Stimulated activated CD8-positive, alpha-beta memory T cell treated with anti-CD3 and anti-CD28 coated beads, Interleukin-12 subunit alpha, Interleukin-12 subunit beta, amount 100 ng/mL, for 1 hour (primary cell): ENCODE measurements at regions not wholly inside any gene's neighbourhood (a gene's known extent, or its start where the extent isn't known, plus 50 kb on each side); places are given as distances from the start of the nearest gene placed in this dataset.
"Not testable (repeated sequence)": the region's sequence is repeated elsewhere in the genome, so short reads cannot be mapped to it uniquely, and the experiment has no call there.

Source experiments
- DNase-seq: peaks from one replicate; pipeline ENCODE4 v3.0.0-alpha.2; 2020; ENCODE audit warnings: low read depth

DNA sequence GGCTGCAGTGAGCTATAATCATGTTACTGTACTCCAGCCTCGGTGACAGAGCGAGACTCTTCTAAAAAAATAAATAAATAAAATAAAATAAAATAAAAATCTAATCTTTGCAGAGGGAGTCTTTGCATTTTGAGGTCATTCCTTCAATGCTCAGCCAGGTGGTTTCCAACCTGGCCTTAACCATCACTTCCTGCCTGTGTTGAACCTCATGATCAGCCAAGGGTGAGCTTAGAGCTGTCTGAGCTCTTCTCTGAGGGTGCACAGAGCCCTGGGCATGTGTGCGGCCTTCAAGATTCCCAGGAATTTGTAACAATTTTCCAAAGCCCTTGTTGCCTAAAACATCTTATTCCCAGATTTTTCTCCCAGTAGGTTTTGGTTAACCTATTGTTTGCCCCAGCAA lies 94.3 kb downstream of the KCNJ12 start:
- DNase-seq, result not testable (repeated sequence)

DNA sequence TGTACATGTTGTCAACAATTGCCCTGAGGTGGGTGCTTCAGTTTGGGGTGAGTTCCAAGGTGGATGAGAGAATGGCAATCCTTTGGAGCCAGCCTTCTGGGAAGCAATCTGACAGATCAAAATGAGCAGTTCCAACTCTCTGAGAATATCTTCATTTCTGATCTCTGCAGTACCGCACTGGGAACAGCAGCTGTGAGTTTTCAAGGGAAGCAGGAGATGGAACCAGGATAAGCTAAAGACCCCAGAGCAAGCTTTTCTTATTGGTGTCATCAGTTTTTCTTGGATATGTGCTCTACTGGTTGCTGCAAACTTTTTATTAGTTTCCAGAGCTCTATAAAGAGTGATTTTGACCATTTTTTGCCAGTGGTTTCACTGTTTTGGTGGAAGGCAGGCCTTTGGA lies 94.7 kb downstream of the KCNJ12 start:
- DNase-seq, result no peak

DNA sequence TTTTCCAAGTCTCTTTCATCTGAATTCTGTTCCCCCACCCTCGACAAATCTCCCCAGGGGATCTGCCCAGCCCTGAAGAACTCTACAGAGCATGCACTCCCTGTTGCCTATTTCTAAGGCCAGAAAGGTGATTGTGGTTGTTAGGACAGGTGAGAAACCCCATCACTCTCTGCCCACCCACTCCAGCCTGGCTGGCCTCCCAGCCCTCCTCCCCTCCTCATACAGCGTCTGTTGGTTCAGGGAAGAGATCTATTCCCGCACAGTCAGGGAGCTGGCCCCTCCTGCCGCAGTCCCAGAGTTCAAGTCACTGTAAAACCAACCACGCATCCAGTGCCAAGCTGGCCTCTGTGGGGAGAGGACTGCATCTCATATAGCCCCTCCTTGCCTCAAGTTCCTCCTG lies 98.7 kb downstream of the KCNJ12 start:
- no peak for DNase-seq

DNA sequence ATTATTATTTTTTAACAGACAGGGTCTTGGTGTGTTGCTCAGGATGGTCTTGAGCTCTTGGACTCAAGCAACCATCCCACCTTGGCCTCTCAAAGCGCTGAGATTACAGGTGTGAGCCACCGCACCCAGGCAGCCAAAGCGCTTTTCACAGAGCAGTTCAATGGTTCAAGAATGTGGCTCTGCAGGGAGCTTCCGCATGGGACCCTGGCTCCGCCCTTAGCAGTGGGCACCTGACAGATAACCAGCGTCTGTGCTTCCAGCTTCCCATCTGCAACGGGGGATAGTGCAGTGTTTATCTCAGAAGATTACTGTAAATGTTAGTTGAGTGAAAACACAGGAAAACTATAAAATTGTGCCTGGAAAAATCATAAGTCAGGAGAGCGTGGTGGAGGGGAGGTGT lies 99.4 kb downstream of the KCNJ12 start:
- no peak for DNase-seq

DNA sequence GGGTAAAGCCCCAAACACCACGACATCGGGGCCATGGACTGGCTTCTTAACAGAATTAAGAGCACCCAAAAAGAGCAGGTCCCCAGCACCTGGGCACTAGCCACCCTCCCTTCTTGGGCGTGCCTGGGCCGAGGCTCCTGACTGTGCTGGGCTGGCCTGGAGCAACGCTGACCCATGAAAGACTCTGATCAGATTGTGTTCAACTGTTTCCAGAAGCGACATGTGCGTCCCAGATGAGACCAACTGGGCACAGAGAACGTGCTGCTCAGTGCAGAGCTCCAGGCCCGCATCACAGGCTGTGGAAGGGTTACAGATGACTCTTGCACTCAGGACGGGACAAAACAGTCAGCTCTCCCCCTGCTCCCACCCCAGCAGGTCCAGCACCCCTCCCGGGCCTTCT lies 100.7 kb downstream of the KCNJ12 start:
- DNase-seq, result no peak

DNA sequence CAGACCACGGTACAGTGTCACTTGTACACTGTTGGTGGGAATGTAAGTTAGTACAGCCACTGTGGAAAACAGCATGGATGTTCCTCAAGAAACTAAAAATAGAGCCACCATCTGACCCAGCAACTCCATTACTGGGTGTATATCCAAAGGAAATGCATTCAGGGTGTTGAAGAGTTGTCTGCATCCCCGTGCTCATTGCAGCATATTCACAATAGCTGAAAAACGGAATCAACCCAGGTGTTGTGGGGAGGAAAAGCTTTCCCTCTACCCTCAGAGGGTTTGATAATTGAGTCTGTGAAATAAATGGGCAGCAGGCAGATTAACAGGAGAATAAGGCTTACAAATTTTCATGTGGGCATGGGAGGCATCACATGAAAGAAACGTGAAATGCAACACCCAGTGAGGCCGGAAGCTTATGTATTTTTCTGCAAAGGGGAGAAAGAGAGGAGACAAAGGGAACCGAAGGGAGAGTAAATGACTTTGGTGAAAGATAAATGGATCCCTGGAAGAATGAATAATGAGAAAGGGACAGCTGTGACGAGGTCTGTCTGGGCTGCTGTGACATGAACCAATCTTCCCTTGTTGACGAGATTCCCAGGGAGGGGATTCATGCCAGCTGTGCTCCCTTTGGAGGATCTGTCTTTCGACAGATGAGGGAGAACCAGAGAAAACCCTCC lies 106.2 kb downstream of the KCNJ12 start:
- DNase-seq, result no peak

DNA sequence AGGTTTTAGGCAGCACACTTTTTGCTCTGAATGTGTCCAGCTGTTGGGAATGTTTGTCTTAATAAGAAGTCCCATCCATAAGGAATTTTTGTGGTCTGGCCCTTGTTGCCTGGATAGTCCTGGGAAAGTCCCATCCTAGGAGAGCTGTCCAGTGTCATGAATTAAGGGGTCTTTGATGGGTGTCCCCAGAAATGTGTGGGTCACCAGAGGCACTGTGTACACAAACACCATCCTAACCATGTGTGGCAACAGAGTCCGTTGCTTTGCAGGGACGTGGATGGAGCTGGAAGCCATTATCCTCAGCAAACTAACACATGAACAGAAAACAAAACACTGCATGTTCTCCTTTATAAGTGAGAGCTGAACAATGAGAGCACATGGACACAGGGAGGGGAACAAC lies 111.9 kb downstream of the KCNJ12 start:
- not testable (repeated sequence) for DNase-seq

DNA sequence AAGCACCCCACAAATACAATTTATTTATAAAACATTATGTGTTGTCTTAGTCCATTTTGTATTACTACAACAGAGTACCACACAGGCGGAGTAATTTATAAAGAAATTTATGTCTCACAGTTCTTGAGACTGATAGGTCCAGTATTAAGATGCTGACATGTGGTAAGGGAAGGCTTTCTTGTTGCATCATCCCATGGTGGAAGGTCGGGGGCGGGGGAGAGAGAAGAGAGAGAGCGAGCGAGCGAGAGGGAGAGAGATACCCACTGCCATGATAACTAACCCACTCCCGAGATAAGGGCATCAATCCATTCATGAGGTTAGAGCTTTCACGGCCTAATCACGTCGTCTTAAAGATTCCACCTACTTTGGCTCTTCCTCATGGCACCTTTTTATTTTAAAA lies 117.8 kb downstream of the KCNJ12 start:
- DNase-seq, result no peak

DNA sequence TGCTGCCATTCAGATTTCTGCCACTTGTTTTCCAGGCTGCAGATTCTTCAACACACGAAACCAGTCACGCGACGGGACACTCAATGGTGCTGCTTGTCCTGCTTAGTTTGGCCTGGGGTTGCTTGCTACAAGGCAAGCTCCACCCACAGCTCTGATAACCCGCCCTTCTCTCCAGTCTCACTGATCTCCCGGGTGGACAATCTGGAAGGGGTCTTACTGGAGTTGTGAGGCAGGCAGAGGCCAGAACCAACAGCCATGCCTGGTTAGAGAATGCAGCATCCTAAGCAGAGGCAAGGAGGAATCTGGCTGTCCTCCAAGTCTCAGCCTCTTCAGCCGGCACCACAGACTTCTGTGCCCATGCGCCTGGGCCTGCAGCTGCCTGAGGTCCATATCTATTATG lies 119.1 kb downstream of the KCNJ12 start:
- no peak for DNase-seq

DNA sequence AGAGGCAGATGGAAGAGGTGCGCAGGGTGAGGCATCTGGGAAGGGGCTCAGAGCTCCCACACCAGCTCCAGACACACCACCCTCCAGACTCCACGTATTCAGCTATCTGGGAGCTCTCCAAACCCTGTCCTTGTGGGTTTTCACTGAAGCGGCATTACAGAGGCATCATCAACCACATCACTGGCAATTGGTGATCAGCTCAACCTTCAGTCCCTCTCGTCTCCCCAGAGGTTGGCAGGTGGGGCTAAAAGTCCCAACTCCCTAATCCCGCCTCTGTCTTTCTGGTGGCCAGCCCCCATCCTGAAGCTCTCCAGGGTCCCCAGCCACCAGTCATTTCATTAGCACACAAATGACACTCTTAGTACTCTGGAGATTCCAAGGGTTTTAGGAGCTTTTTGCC lies 123.9 kb downstream of the KCNJ12 start:
- no peak for DNase-seq

DNA sequence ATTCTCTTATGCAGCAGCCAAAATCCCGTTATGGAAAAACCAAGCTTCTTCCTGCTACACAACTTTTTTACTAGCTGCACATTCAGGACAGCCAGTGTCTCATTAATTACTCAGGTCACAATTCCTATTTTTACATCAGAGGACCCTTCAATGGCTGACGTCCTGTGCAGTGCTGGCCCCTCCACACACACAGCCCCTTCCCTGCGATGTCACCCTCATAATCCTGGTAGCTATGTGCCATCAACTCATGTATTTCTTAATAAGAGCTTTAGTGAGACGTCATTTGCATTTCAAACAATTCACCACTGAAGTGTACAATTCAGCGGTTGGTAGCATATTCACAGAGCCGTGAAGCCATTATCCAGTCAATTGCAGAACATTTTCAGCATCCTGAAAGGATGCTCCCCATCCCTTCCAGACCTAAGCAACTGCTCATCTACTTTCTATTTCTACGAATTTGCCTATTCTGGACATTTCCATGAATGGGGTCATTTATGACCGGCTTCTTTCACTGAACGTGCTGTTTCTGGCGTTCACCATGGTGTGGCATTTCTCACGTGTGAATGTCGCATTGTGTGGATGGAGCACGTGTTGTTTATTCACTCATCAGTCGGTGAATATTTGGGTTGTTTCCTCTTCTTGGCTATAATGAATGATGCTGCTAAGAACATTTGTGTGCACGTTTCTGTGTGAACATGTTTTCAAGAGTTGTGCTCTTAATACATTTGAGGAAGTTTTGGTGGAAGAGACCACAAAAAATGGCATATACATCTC lies 126.0 kb downstream of the KCNJ12 start:
- DNase-seq, result not testable (repeated sequence)

DNA sequence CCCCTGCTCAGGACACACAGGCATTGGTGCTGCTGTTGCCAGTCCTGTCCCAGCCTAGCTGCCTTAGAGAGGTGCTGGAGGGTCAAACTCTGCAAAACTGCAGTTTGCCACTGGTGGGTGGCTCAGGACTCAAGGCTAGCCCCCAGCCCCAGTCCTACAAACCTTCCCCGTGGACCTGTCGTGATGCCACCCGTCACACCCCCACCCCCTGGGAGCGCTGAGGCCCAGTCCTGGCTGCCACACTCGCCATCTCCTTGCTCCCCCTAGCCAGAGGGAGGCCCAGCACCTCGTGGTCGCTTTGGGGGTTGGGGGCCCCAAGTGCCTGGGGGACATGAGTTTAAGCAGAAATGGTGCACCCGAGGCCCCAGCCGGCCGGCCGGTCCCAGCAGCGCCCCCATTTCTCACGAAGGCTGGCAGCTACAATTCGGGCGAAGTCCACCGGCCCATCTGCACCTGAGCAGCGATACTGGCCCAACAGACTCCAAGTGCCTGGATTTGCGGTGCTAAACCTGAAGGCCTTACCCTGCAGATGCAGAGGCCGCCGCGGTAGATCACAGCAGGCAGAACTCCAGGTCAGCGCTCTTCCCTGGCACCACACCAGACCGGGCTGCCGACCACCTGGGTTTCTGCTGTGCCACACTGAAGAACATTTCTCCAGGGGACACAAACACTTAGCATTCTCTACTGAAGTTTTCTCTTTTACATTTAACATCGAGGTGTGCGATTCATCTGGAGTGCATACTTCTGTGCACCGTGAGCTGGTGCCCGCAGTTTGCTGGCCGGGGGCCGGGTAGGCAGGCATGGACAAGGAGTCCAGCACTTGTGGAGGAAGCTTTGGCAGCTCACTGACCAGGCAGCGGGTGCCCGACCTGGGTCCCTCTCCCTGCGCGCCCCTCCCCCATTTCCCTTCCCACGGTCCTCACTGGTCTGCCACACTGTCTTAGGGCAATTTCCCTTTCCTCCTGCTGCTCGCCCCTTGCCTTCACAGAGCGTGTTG lies 130.0 kb downstream of the KCNJ12 start:
- DNase-seq, result no peak

DNA sequence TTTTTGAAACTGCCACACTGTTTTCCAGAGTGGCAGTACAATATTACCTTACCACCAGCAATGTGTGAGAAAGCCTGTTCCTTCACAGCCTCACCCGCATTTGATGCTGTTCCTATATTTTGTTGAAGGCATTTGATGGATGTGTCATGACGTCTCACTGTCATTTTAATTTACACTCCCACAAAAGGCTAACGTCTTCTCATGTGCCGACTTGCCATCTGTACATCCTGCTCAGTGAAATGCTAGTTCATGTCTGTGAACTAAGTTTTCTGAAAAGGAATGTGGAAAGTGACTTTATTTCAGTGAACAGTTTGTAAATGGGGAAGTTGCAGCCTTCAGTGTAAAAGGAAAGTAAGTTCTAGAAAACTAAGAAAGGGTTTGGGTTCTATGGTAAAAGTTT lies 131.6 kb downstream of the KCNJ12 start:
- not testable (repeated sequence) for DNase-seq

DNA sequence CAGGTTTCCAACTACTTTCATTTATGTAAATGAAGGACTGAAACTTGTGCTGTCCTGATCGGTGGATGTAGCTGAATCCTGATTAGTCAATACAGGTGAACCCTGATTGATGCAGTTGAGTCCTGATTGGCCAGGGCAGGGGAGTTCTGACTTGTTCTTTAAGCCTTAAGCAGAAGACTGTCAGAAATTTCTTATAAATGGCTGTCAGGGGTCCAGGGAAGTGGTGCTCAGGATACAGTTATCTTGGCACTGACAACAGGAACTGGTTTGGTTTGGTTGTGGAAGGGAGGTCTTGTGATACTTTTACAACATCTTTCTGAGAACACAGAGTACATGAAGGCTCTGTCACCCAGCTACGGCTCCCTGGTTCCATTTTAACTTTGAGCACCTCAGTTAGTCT lies 132.1 kb downstream of the KCNJ12 start:
- no peak for DNase-seq

DNA sequence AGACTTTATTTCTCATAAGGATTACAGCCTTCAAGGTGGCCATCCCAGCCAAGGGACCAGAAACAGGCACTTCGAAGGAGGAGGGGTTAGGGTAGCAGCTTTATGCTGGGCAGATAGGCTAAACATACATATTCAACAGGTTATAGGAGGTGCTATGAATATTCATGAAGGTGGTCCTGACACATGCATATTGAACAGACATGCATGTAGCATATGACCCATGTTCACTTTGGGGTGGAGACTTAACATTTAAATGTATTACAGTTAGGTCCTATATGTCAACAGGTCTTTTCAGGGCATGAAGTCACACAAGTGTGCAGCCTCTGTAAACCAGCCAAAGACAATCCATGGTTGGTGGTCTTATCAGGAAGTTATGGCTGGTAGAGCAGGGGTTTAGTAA lies 133.2 kb downstream of the KCNJ12 start:
- not testable (repeated sequence) for DNase-seq

DNA sequence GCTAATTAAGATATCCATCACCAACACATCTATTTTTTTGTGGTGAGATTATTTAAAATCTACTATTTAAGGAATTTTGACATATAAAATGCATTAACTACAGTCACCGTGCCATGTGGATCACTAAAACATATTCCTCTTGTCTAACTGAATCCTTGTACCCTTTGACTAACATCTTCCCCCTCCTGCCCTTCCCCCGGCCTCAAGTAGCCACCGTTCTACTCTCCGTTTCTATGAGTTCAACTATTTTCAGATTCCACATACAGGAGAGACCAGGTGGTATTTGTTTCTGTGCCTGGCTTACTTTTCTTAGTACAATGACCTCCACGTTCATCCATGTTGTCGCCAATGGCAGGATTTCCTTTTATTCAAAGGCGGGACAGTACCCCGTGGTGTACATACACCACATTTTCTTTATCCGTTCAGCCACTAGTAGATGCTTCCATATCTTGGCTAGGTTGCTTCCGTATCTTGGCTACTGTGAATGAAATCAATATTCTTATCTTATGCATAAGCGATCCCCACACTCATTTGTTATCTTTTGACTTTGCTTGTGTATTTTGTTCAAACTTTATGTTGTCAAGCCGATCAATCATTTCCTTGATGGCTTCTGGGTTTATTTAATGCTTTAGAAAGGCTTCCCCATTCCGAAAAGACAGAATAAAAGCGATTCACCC lies 134.7 kb downstream of the KCNJ12 start:
- DNase-seq, result no peak

DNA sequence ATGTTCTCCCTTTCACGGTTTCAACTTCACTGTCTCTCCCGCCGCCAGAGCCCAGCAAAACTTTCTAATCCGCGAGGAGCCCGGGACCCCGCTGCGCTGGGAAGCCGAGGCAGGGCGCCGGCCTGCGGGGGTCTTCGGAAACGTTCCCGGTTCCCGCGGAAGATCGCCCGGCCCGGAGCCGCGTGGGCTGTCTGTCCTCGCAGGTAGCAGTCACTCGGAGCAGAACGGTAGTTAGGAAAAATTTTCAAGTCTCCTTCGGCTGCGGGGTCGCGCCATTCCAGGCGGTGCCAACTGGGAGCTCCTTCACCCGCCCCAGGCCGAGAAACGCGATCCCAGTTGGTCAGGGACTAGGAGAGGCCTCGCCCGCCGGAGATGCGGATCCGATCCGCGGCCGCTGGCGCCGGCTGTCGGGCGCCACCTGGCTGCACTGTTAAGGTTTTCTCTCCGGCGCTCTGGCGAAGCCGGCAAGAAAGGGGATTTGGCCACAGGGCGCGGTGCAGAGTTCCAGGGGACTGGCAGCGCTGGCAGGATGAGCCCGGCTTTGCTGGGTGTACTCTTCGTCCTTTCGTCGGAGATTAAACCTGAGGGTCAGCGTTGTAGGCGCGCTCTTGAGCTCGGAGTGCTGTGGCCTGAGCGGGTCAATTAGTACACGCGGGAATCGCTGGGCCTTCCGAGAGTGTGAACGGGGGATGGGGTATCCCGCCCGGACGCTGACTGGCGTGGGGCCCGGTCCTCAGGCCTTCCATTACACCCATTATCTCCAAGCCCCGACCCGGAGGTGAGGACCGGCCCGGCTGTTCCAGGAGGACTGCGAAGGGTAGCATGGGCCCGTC lies 135.4 kb downstream of the KCNJ12 start:
- DNase-seq, result peak; percentile 45

DNA sequence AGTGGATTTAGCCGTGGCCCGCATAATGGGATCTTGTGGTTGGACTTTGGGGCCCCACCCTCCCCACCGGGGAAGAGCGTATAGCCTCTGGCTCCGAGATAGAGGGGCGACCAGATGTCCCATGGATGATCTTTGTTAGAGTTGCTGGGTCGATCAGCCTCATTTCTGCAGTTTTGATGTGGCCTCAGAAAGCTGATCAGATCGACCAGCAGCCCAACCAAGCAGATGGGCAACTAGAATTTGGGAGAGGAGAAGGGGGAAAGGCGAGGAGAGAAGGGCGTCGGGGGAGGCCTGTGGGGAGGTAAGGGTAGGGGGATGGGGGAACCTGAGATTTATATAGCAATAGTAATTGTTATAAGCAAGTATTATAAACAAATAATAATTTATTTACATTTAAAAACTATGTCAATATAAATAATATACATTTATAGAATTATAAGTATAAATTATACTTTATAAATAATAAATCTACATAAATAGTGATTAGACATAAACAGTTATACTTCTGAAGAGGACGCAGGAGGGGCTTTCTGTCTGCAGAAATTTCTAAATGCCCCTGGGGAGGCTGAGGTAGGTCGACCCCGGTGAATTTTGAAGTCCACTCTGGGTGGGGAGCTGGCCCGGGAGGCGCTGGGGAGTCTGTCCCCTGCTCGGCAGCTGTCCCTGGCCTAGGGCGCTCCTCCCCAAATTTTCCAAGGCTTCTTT lies 136.3 kb downstream of the KCNJ12 start:
- no peak for DNase-seq

DNA sequence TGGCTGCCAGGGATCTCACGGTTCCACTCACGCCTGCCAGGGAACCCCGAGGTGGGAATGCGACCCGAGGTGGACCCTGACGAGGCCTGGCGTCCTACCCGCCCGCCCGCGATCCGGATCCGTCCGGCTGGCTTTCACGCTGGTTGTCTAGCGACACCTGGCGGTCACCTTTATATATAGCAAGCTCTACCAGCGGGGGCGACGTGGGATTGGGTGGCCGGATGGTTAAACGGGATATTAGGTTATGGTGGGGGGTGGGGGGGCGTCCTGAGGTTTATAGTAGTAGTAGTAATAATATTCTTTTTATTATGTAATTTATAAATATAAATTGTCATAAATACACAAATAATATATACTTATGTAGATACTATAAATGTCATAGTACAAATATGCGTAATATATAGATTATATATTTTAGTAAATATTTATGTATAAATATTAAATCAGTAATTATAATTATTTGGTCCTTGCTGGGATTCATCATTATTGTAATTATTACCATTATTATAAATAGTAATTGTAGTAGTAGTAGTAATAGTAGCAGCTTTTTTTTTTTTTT lies 136.9 kb downstream of the KCNJ12 start:
- peak; percentile 73 for DNase-seq

DNA sequence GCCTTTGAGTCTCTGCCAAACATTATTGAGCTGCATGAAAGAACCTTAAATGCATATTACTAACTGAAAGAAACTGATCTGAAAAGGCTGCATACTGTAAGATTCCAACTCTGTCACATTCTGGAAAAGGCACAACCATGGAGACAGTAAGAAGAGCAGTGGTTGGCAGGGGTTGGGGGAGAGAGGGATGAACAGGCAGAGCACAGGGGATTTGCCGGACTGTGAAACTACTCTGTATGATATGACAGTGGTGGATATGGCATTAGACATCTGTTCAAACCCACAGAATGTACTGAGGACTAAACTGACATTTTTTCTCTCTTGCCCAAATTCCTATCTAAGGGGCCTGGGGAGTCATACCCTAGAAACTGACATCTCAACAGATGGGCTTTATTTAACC lies 138.4 kb downstream of the KCNJ12 start:
- DNase-seq, result not testable (repeated sequence)
